ENCODE measurements at regions not wholly inside any gene's neighbourhood (a gene's known extent, or its start where the extent isn't known, plus 50 kb on each side); places are given as distances from the start of the nearest gene placed in this dataset.

DNA sequence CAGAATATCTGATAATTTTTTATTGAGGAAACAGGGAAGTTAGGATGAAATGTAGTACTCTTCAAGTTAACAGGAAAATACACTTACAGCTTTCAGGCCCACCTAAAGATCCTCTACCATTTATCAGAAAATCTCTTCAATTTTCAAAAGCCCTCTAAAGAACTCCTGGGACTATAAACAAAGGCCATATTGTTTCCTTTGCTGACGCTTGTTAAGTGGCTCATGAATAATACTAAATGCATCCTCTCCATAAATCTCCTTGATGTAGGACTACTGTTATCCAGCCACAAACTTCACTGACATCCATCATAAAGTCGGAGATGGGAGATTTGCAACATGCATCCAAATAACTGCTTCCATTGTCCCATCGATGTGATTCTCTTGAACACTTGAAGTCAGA is 326.5 kb downstream of the ZIC1 start:
- Histone ChIP-seq H3K9me3 (ENCODE audit: control insufficient read depth, low read depth, low read length) (no peaks in the 10 kb centered on the region), H3K4me3 (ENCODE audit: control insufficient read depth in 2 of 3, extremely low read depth in 1 of 3, insufficient read depth in 2 of 3, low read depth in 1 of 3, low read length in 3 of 3) (no peak overlapping the region), H3K4me2 (ENCODE audit: control insufficient read depth, extremely low read depth, insufficient read depth, low read depth, low read length) (no peak overlapping the region), H3K27me3 (ENCODE audit: control insufficient read depth, extremely low read depth, insufficient read depth, low read length) (no peaks in the 10 kb centered on the region), H3K9me1 (ENCODE audit: control insufficient read depth, extremely low read depth, insufficient read depth, low read length) (no peaks in the 10 kb centered on the region), H4K20me1 (ENCODE audit: control insufficient read depth, extremely low read depth, insufficient read depth, low read length) (no peaks in the 10 kb centered on the region), H3K36me3 (ENCODE audit: control insufficient read depth in 2 of 2, extremely low read depth in 1 of 2, insufficient read depth in 2 of 2, low read length in 2 of 2) (no peaks in the 10 kb centered on the region), H3K79me2 (ENCODE audit: control insufficient read depth, insufficient read depth, low read length) (no peaks in the 10 kb centered on the region), H2AFZ (ENCODE audit: control insufficient read depth, low read length) (no peak overlapping the region), H3K27ac (ENCODE audit: control insufficient read depth, insufficient read depth, low read length) (no peak overlapping the region), H3K4me1 (ENCODE audit: control insufficient read depth, extremely low read depth, insufficient read depth, low read length) (no peaks in the 10 kb centered on the region), H3K9ac (ENCODE audit: control insufficient read depth, extremely low read depth, insufficient read depth, low read length) (no peak overlapping the region)
- dilution Hi-C loops (cut with MboI; ENCODE audit: extremely low pct_ligation_motif_present, low sequenced_read_pairs) = no loop called here
- no peak for FAIRE-seq
- no peak for DNase-seq (ENCODE audit: low read depth, low spot score)
- TF ChIP-seq, protein P1, sequence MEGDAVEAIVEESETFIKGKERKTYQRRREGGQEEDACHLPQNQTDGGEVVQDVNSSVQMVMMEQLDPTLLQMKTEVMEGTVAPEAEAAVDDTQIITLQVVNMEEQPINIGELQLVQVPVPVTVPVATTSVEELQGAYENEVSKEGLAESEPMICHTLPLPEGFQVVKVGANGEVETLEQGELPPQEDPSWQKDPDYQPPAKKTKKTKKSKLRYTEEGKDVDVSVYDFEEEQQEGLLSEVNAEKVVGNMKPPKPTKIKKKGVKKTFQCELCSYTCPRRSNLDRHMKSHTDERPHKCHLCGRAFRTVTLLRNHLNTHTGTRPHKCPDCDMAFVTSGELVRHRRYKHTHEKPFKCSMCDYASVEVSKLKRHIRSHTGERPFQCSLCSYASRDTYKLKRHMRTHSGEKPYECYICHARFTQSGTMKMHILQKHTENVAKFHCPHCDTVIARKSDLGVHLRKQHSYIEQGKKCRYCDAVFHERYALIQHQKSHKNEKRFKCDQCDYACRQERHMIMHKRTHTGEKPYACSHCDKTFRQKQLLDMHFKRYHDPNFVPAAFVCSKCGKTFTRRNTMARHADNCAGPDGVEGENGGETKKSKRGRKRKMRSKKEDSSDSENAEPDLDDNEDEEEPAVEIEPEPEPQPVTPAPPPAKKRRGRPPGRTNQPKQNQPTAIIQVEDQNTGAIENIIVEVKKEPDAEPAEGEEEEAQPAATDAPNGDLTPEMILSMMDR (optimal IDR thresholded peaks at IDR 0.05 in 1 of 3, IDR thresholded peaks at IDR 0.05 in 1 of 3, conservative IDR thresholded peaks at IDR 0.05 in 1 of 3; ENCODE audit: extremely low read depth in 1 of 3, insufficient read depth in 2 of 3, low read length in 3 of 3) = no peak

DNA sequence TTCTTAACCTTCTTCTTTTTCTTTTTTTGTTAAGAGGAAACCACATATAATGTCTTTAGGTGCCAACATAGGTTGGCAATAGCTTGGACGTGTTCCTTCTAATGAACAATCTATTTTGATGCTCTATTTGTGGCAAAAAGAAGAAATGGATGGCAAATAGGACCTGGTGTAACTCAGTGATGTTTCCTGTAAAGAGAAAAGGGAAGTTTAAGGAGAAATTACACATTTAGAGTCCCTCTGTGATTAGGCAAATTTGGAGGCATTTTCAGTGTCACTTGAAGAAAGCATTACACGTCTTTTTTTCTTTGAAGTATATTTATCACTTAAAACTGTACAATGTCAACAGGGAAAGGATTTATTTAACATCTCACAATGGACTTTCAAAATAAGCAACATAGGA is 327.1 kb downstream of the ZIC1 start:
- no peak overlapping the region for H3K9ac ChIP-seq (ENCODE audit: control insufficient read depth, extremely low read depth, insufficient read depth, low read length)
- no peaks in the 10 kb centered on the region for H3K9me1 ChIP-seq (ENCODE audit: control insufficient read depth, extremely low read depth, insufficient read depth, low read length)
- H4K20me1 ChIP-seq (ENCODE audit: control insufficient read depth, extremely low read depth, insufficient read depth, low read length) = no peaks in the 10 kb centered on the region
- no peak overlapping the region for H3K27ac ChIP-seq (ENCODE audit: control insufficient read depth, insufficient read depth, low read length)
- H3K9me3 ChIP-seq (ENCODE audit: control insufficient read depth, low read depth, low read length) = no peaks in the 10 kb centered on the region
- H3K4me2 ChIP-seq (ENCODE audit: control insufficient read depth, extremely low read depth, insufficient read depth, low read depth, low read length) = no peak overlapping the region
- H3K79me2 ChIP-seq (ENCODE audit: control insufficient read depth, insufficient read depth, low read length) = no peaks in the 10 kb centered on the region
- no peak overlapping the region for H3K4me3 ChIP-seq (ENCODE audit: control insufficient read depth in 2 of 3, extremely low read depth in 1 of 3, insufficient read depth in 2 of 3, low read depth in 1 of 3, low read length in 3 of 3)
- no peak for DNase-seq (ENCODE audit: low read depth, low spot score)
- H3K4me1 ChIP-seq (ENCODE audit: control insufficient read depth, extremely low read depth, insufficient read depth, low read length) = no peaks in the 10 kb centered on the region
- H3K36me3 ChIP-seq (ENCODE audit: control insufficient read depth in 2 of 2, extremely low read depth in 1 of 2, insufficient read depth in 2 of 2, low read length in 2 of 2) = no peaks in the 10 kb centered on the region
- FAIRE-seq = no peak
- no peak overlapping the region for H2AFZ ChIP-seq (ENCODE audit: control insufficient read depth, low read length)
- dilution Hi-C loops (cut with MboI; ENCODE audit: extremely low pct_ligation_motif_present, low sequenced_read_pairs) = no loop called here
- no peak for TF ChIP-seq EZH2 (IDR thresholded peaks at IDR 0.05; ENCODE audit: low read length)
- TF ChIP-seq, protein P1 (optimal IDR thresholded peaks at IDR 0.05 in 1 of 3, IDR thresholded peaks at IDR 0.05 in 1 of 3, conservative IDR thresholded peaks at IDR 0.05 in 1 of 3; ENCODE audit: extremely low read depth in 1 of 3, insufficient read depth in 2 of 3, low read length in 3 of 3) = no peak
- no peaks in the 10 kb centered on the region for H3K27me3 ChIP-seq (ENCODE audit: control insufficient read depth, extremely low read depth, insufficient read depth, low read length)

All from keratinocyte (primary cell).